HUES6 (cell line): ENCODE measurements at regions not wholly inside any gene's neighbourhood (a gene's known extent, or its start where the extent isn't known, plus 50 kb on each side); places are given as distances from the start of the nearest gene placed in this dataset.

Experiments used
- H3K27ac ChIP-seq: 2 replicates; pipeline ENCODE4 v1.7.0; 2013; ENCODE audit warnings: low read depth, mild to moderate bottlenecking, low read length, inconsistent platforms
- H3K27me3 ChIP-seq: 2 replicates; pipeline ENCODE4 v1.6.1; 2013; ENCODE audit warnings: low read length; ENCODE audit not compliant: control insufficient read depth, insufficient read depth
- H3K36me3 ChIP-seq: 2 replicates; pipeline ENCODE4 v1.6.1; 2013; ENCODE audit warnings: low read length; ENCODE audit not compliant: control insufficient read depth, insufficient read depth
- H3K4me1 ChIP-seq: 2 replicates; pipeline ENCODE4 v1.6.1; 2013; ENCODE audit warnings: low read length; ENCODE audit not compliant: control insufficient read depth, insufficient read depth
- H3K4me3 ChIP-seq: 2 replicates; pipeline ENCODE4 v1.5.1; 2013; ENCODE audit warnings: low read depth, low read length
- H3K9ac ChIP-seq: one replicate; pipeline ENCODE4 v1.6.1; 2013; ENCODE audit warnings: mild to moderate bottlenecking, low read length
- H3K9me3 ChIP-seq: 2 replicates; pipeline ENCODE4 v1.6.1; 2013; ENCODE audit warnings: low read depth, low read length; ENCODE audit not compliant: control insufficient read depth, insufficient read depth

DNA sequence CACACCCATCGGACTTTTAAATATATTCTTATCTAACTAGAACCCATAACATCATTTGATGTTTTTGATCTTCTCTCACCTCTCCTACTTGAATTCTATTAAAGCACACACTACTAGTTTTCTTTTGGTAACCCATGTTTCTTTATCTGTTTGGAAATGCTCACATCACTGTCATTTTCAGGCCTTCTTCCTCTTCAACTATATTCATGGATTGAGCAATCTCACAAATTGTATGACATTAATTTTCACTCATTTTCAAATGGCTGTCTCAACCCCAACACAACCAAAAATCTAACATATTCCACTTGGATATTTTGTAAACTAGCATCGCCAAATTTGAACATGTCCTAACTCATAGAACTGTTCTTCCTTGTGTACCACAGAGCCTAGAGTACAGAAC, 488.0 kb upstream of the SEMA3A start:
- H3K27me3 ChIP-seq: no peaks in the 10 kb centered on the region
- no peak overlapping the region for H3K4me3 ChIP-seq
- no peaks in the 10 kb centered on the region for H3K36me3 ChIP-seq
- H3K27ac ChIP-seq: no peak overlapping the region
- H3K9ac ChIP-seq: no peak overlapping the region
- no peaks in the 10 kb centered on the region for H3K9me3 ChIP-seq
- H3K4me1 ChIP-seq: no peaks in the 10 kb centered on the region

GRCh38 chr7:84678841-84679240, 484.3 kb upstream of the SEMA3A start:
- no peaks in the 10 kb centered on the region for H3K27me3 ChIP-seq
- no peaks in the 10 kb centered on the region for H3K9me3 ChIP-seq
- H3K36me3 ChIP-seq: no peaks in the 10 kb centered on the region
- H3K4me1 ChIP-seq: no peaks in the 10 kb centered on the region
- no peak overlapping the region for H3K4me3 ChIP-seq
- no peak overlapping the region for H3K27ac ChIP-seq
- H3K9ac ChIP-seq: no peak overlapping the region

- Histone ChIP-seq H3K4me3 (no peak overlapping the region), H3K4me1 (no peaks in the 10 kb centered on the region), H3K27ac (no peak overlapping the region), H3K9ac (no peak overlapping the region), H3K9me3 (no peaks in the 10 kb centered on the region), H3K27me3 (no peaks in the 10 kb centered on the region), H3K36me3 (no peaks in the 10 kb centered on the region)
Observed at GRCh38 chr7:84677117-84677732, 482.6 kb upstream of the SEMA3A start.

DNA sequence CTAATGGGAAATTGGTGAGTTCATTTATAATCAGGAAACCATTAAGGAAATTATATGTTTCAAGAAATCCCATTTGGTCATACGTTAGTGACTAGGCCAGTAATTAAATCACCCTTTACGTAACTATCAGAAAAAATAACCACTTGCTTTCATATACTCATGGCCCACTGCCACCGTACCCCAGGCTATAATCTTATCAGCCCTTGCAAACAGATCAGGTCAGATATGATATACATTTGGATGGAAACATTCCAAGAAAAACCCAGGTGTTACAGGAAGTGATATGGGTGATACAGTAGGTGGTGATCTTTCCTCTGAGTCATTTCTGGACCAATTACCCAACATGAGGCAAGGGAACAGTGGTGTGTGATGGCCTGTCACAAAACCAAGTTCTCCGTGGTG, 481.0 kb upstream of the SEMA3A start:
- H3K27ac ChIP-seq: no peak overlapping the region
- no peak overlapping the region for H3K9ac ChIP-seq
- no peaks in the 10 kb centered on the region for H3K4me1 ChIP-seq
- H3K4me3 ChIP-seq: no peak overlapping the region
- H3K27me3 ChIP-seq: no peaks in the 10 kb centered on the region
- H3K36me3 ChIP-seq: no peaks in the 10 kb centered on the region
- no peaks in the 10 kb centered on the region for H3K9me3 ChIP-seq

DNA sequence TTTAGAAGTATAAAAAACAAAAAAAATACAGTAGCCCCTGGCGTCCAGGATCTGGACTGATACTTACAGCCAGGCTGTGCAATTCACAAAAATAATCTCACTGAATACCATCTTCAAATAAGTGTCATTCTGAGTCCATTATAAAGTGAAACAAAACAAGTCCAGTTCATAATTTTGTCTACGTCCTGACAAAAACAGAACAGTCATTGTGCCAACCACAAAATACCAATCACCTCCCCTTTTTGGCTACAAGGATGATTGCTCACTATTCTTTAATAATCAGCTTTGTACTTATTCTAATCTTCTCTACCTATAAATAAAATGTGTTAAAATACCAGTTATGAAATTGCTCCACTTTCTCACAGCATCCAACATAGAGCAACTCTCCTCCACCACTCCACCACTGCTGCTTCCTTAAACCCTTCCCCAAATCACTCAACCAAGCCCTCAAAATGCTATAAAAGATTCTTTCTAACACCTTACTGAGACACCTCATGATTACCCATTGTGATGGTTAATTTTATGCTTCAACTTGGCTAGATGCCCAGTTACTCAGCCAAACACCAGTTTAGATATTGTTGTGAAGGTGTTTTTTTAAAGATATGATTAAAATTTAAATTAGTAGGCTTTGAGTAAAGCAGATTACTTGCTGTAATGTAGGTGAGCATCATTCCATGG, 479.8 kb upstream of the SEMA3A start:
- H3K4me1 ChIP-seq: no peaks in the 10 kb centered on the region
- H3K4me3 ChIP-seq: no peak overlapping the region
- no peaks in the 10 kb centered on the region for H3K36me3 ChIP-seq
- H3K27me3 ChIP-seq: no peaks in the 10 kb centered on the region
- no peaks in the 10 kb centered on the region for H3K9me3 ChIP-seq
- H3K27ac ChIP-seq: no peak overlapping the region
- H3K9ac ChIP-seq: no peak overlapping the region

DNA sequence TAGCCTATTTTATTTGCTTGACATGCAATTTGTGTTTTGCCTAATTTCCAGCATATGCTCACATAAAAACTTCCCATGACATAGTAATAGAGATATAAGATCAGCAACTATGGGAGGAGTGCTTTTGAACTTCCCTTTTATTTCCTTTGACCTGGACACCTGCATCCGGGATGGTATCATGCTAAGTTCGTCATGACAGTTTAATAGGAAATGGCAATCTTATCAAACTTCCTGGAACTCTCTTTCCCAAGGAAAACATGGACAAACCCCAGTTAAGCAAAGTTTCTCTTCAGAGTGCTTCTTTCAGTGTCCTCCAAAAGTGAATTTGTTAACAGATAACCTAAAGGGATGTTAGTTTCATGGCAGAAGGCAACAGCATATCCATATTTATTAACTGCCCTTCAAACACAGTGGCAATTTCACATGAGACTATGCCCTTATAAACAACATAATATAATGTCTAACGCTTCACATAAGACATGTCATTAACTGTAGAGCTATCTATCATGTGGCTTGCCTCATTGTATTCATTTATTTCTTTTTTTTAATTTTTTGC, 474.7 kb upstream of the SEMA3A start:
- H3K9me3 ChIP-seq: no peaks in the 10 kb centered on the region
- no peak overlapping the region for H3K9ac ChIP-seq
- no peaks in the 10 kb centered on the region for H3K4me1 ChIP-seq
- H3K4me3 ChIP-seq: no peak overlapping the region
- no peaks in the 10 kb centered on the region for H3K27me3 ChIP-seq
- no peaks in the 10 kb centered on the region for H3K36me3 ChIP-seq
- H3K27ac ChIP-seq: no peak overlapping the region

GRCh38 chr7:84668116-84668515, 473.5 kb upstream of the SEMA3A start:
- Histone ChIP-seq H3K27ac (no peak overlapping the region), H3K4me3 (no peak overlapping the region), H3K27me3 (no peaks in the 10 kb centered on the region), H3K9ac (no peak overlapping the region), H3K36me3 (no peaks in the 10 kb centered on the region), H3K9me3 (no peaks in the 10 kb centered on the region), H3K4me1 (no peaks in the 10 kb centered on the region)

DNA sequence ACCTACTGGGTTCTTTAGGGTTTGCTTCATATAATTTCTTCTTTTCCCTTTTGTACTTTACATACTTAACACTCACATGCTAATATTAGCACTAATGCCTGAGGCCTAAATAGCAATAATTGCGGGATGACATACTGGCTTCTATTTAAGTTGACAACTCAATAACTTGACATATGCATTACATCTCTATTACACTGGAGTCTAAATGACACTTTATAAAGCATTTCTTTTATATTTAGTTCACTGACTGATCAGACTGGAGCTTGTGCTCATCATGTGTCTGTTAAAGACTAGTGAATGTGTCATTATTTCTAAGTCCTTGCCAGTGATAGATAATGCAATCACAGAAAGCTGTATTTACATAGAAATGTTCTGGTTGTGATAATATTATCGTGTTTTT, 472.1 kb upstream of the SEMA3A start:
- no peaks in the 10 kb centered on the region for H3K9me3 ChIP-seq
- H3K9ac ChIP-seq: no peak overlapping the region
- H3K36me3 ChIP-seq: no peaks in the 10 kb centered on the region
- no peak overlapping the region for H3K4me3 ChIP-seq
- H3K27ac ChIP-seq: no peak overlapping the region
- H3K4me1 ChIP-seq: no peaks in the 10 kb centered on the region
- H3K27me3 ChIP-seq: no peaks in the 10 kb centered on the region

DNA sequence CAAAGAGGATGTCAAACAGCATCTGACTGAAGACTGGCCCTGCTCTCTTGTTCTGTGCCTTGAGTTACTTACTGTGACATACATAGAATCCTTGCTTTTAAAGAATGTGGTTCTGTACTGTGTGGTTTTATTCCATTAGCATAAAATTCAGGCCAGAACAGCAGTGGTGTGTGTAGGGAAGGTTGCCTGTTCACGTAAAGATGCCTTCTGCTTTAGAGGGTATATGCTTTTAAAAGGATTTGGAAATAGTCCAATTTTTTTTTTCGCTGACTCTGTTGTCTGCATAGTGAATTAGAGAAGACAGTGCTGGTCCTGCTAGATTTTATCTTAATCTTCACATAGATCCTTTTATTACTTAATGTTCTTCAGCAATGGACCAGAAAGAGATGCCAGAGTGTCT, 470.8 kb upstream of the SEMA3A start:
- H3K27ac ChIP-seq: no peak overlapping the region
- H3K4me3 ChIP-seq: no peak overlapping the region

GRCh38 chr7:84664626-84665025, 470.0 kb upstream of the SEMA3A start:
- no peak overlapping the region for H3K27ac ChIP-seq

More for the DNA sequence above, 470.8 kb upstream of the SEMA3A start:
- no peak overlapping the region for H3K9ac ChIP-seq
- no peaks in the 10 kb centered on the region for H3K27me3 ChIP-seq
- no peaks in the 10 kb centered on the region for H3K36me3 ChIP-seq
- no peaks in the 10 kb centered on the region for H3K4me1 ChIP-seq
- H3K9me3 ChIP-seq: no peaks in the 10 kb centered on the region

GRCh38 chr7:84663224-84663623, 468.6 kb upstream of the SEMA3A start:
- H3K27me3 ChIP-seq: no peaks in the 10 kb centered on the region
- no peak overlapping the region for H3K27ac ChIP-seq
- no peaks in the 10 kb centered on the region for H3K9me3 ChIP-seq
- H3K4me3 ChIP-seq: no peak overlapping the region
- no peaks in the 10 kb centered on the region for H3K36me3 ChIP-seq
- H3K9ac ChIP-seq: no peak overlapping the region
- no peaks in the 10 kb centered on the region for H3K4me1 ChIP-seq

More at GRCh38 chr7:84664626-84665025, 470.0 kb upstream of the SEMA3A start:
- Histone ChIP-seq H3K9ac (no peak overlapping the region), H3K9me3 (no peaks in the 10 kb centered on the region), H3K4me3 (no peak overlapping the region), H3K27me3 (no peaks in the 10 kb centered on the region), H3K36me3 (no peaks in the 10 kb centered on the region), H3K4me1 (no peaks in the 10 kb centered on the region)
